SH-SY5Y (cell line): ENCODE measurements at regions not wholly inside any gene's neighbourhood (a gene's known extent, or its start where the extent isn't known, plus 50 kb on each side); places are given as distances from the start of the nearest gene placed in this dataset.

ENCODE experiments used
- GATA2 ChIP-seq: IDR thresholded peaks from 2 replicates; pipeline ENCODE4 v1.6.1; 2011; ENCODE audit warnings: mild to moderate bottlenecking, low read depth, low read length
- GATA3 ChIP-seq: IDR thresholded peaks from 2 replicates; pipeline ENCODE4 v1.6.1; 2011; ENCODE audit warnings: low read depth, mild to moderate bottlenecking, low read length, moderate library complexity

GRCh38 chr1:227454686-227455085 lies 108.7 kb upstream of the ZNF678 start:
- TF ChIP-seq GATA2 (no peak), GATA3 (no peak)
